ENCODE measurements at regions not wholly inside any gene's neighbourhood (a gene's known extent, or its start where the extent isn't known, plus 50 kb on each side); places are given as distances from the start of the nearest gene placed in this dataset.

DNA sequence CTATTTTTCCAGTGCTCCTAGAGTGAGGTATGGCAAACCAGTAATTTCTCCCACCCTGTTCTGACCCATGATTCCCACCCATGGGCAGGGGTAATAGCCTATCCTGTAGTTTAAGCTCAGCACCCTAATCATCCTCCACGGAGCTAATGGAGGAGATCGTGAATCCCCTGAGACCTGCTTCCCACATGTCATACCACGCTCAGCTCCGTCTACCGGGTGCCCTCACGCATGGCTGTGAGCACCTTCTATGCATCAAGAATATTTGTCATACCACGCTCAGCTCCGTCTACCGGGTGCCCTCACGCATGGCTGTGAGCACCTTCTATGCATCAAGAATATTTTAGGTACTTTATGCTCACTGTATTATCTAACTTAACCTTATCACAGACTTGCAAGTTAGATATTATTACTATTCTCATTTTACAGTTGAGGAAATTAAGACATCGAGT is 104.7 kb upstream of the PFN2 start:
- DNase-seq (ENCODE audit: low read depth), result no peak
- no peak overlapping the region for H3K4me3 ChIP-seq (ENCODE audit: low read depth, low read length)
- no peak for TF ChIP-seq MYC (IDR thresholded peaks at IDR 0.05; ENCODE audit: low read depth, low read length)
- no peak for TF ChIP-seq POLR2A (IDR thresholded peaks at IDR 0.05; ENCODE audit: extremely low read depth, insufficient read length)
- TF ChIP-seq, protein P1, sequence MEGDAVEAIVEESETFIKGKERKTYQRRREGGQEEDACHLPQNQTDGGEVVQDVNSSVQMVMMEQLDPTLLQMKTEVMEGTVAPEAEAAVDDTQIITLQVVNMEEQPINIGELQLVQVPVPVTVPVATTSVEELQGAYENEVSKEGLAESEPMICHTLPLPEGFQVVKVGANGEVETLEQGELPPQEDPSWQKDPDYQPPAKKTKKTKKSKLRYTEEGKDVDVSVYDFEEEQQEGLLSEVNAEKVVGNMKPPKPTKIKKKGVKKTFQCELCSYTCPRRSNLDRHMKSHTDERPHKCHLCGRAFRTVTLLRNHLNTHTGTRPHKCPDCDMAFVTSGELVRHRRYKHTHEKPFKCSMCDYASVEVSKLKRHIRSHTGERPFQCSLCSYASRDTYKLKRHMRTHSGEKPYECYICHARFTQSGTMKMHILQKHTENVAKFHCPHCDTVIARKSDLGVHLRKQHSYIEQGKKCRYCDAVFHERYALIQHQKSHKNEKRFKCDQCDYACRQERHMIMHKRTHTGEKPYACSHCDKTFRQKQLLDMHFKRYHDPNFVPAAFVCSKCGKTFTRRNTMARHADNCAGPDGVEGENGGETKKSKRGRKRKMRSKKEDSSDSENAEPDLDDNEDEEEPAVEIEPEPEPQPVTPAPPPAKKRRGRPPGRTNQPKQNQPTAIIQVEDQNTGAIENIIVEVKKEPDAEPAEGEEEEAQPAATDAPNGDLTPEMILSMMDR (IDR thresholded peaks at IDR 0.05; ENCODE audit: low read depth, low read length), result no peak
- TF ChIP-seq, protein P2, sequence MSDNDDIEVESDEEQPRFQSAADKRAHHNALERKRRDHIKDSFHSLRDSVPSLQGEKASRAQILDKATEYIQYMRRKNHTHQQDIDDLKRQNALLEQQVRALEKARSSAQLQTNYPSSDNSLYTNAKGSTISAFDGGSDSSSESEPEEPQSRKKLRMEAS (IDR thresholded peaks at IDR 0.05; ENCODE audit: low read depth, low read length), result no peak

DNA sequence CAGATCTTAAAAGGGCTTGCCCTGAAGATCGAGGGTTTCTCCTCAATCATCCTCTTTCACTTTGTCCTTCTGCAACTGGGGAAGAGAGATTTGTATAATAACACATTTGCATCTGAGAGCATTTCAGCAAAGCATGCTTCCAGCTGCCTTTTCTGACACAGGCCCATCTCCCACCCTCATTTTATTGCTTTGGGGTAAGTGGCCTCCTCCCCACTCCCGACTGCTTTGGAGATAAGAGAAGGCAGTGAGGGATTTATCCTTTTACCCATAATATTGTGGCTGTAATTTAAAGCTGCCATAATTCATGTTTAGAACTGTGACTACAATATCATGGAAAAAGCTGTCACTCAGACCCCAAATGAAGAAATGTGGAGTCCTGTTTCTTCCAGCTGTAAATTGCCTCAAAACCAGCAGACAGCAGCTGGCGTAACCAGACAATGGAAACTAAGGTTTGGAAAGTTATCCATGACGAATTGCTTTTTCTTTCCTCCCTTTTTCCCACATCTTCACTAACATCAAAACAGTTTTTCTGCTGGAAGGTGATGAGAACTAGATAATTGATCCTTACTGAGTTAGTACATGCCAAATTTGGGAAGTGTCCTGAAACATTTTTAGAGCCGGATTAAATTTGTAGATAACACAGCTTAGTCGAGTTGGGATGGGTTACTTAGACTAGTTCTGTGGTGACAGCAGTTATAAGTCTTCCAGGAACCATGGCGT is 104.2 kb upstream of the PFN2 start:
- DNase-seq (ENCODE audit: low read depth), result no peak
- TF ChIP-seq, protein P1 (IDR thresholded peaks at IDR 0.05; ENCODE audit: low read depth, low read length), result no peak
- TF ChIP-seq, protein P2 (IDR thresholded peaks at IDR 0.05; ENCODE audit: low read depth, low read length), result no peak
- TF ChIP-seq POLR2A (IDR thresholded peaks at IDR 0.05; ENCODE audit: extremely low read depth, insufficient read length), result no peak
- no peak for TF ChIP-seq MYC (IDR thresholded peaks at IDR 0.05; ENCODE audit: low read depth, low read length)
- no peak overlapping the region for H3K4me3 ChIP-seq (ENCODE audit: low read depth, low read length)

DNA sequence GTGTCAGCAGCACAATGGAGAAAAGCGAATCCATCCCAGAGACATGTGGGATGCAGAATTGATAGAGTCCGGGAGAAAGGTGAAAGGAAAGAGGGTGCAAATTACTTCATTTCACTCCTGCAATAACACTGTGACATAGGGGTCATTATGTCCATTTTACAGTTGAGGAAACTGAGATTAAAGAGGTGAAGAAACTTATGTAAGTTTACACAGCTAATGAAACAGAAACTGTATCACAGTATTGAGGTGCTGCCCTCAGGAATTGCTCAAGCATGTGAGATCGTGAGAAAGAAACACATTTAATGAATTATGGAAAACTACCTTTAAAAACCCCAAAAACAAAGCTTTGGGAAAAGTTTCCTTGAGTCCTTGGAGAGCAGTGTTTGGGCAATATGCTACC is 103.6 kb upstream of the PFN2 start:
- H3K4me3 ChIP-seq (ENCODE audit: low read depth, low read length), result no peak overlapping the region
- TF ChIP-seq, protein P2 (IDR thresholded peaks at IDR 0.05; ENCODE audit: low read depth, low read length), result no peak
- TF ChIP-seq POLR2A (IDR thresholded peaks at IDR 0.05; ENCODE audit: extremely low read depth, insufficient read length), result no peak
- DNase-seq (ENCODE audit: low read depth), result no peak

DNA sequence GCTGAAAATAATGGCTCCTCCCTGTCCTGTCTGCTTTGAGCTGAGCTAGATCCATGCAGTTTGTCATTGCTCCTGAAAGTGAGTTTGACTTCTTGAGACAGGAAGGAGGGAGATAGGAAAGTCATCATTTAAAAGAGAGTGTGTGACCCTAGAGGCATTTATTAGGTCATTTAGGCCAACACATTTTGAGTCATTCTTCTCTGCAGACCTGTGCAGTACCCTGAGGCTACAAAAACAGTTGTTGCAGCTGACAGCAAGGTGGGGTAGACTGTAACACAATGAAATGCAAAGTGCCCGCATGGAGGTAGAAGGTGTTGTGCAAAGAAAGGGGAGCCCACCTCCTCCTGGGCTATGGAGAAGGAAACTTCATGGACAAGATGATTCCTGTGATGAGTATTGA is 102.8 kb upstream of the PFN2 start:
- no peak overlapping the region for H3K4me3 ChIP-seq (ENCODE audit: low read depth, low read length)
- TF ChIP-seq MYC (IDR thresholded peaks at IDR 0.05; ENCODE audit: low read depth, low read length), result no peak
- DNase-seq (ENCODE audit: low read depth), result no peak

DNA sequence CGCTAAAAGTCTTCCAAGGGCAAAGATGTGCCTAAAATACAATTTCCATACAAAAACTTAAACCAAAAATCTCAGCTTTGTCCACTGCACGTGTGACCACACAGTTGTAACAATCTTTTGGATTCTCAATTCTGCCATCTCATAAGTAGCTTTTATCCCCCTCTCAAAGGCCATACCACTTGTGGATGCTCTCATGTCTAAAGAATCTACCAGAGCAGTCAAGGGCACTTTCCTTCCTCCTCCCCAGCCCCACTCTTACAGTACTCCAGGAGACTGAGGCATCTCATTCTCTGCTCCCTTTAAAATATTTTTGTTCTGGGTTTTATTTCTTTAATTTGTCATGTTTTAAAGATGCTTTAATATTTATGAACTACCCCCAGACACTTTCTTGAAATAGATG is 102.3 kb upstream of the PFN2 start:
- TF ChIP-seq, protein P1 (IDR thresholded peaks at IDR 0.05; ENCODE audit: low read depth, low read length), result no peak
- TF ChIP-seq MYC (IDR thresholded peaks at IDR 0.05; ENCODE audit: low read depth, low read length) (no peak), POLR2A (IDR thresholded peaks at IDR 0.05; ENCODE audit: extremely low read depth, insufficient read length) (no peak)
- TF ChIP-seq, protein P2 (IDR thresholded peaks at IDR 0.05; ENCODE audit: low read depth, low read length), result no peak
- DNase-seq (ENCODE audit: low read depth), result no peak
- no peak overlapping the region for H3K4me3 ChIP-seq (ENCODE audit: low read depth, low read length)

DNA sequence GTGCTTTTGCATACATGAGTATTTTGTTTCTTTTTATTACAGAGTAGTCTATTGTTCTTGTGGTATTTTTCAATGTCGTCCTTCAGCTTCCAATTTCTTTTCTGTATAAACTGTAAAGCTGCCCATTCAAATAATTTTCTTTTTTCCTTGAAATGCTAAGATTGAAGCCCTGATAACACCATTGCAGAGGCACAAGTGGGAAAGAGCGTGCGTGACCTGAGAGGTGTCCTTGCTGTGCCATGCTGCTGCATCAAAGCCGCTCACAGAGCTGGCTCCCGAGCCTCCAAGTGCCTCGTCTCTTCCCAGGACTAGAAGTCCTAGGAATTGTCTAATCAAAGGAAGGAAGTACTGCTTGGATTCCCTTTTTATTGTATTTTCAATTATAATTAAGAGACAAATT is 101.9 kb upstream of the PFN2 start:
- H3K4me3 ChIP-seq (ENCODE audit: low read depth, low read length), result no peak overlapping the region
- DNase-seq (ENCODE audit: low read depth), result no peak
- no peak for TF ChIP-seq MYC (IDR thresholded peaks at IDR 0.05; ENCODE audit: low read depth, low read length)

DNA sequence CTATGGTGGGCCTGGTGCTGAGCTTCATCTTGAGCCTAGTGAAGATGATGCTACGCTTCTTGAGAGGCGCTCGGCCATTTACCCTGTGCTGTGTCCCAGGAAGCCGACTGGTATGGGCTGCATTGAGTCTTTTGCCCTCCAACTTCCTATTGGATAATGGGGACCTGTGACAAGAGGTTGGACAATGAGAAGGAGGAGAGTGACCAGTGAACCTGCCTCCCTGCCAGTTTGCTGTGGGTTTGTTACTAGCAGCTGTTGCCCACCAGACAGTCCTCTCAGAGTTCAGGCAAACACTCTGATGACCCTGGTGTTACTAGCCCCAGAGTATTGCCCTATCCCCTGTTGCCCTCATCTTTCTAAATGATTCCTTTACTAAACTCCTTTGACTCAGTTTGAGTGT is 99.6 kb upstream of the PFN2 start:
- TF ChIP-seq, protein P1 (IDR thresholded peaks at IDR 0.05; ENCODE audit: low read depth, low read length), result no peak
- no peak for TF ChIP-seq POLR2A (IDR thresholded peaks at IDR 0.05; ENCODE audit: extremely low read depth, insufficient read length)
- TF ChIP-seq, protein P2 (IDR thresholded peaks at IDR 0.05; ENCODE audit: low read depth, low read length), result no peak
- no peak for TF ChIP-seq MYC (IDR thresholded peaks at IDR 0.05; ENCODE audit: low read depth, low read length)
- no peak for DNase-seq (ENCODE audit: low read depth)

More for the DNA sequence above, 99.6 kb upstream of the PFN2 start:
- no peak overlapping the region for H3K4me3 ChIP-seq (ENCODE audit: low read depth, low read length)

Data from NB4 (cell line).